ENCODE measurements at regions not wholly inside any gene's neighbourhood (a gene's known extent, or its start where the extent isn't known, plus 50 kb on each side); places are given as distances from the start of the nearest gene placed in this dataset.

DNA sequence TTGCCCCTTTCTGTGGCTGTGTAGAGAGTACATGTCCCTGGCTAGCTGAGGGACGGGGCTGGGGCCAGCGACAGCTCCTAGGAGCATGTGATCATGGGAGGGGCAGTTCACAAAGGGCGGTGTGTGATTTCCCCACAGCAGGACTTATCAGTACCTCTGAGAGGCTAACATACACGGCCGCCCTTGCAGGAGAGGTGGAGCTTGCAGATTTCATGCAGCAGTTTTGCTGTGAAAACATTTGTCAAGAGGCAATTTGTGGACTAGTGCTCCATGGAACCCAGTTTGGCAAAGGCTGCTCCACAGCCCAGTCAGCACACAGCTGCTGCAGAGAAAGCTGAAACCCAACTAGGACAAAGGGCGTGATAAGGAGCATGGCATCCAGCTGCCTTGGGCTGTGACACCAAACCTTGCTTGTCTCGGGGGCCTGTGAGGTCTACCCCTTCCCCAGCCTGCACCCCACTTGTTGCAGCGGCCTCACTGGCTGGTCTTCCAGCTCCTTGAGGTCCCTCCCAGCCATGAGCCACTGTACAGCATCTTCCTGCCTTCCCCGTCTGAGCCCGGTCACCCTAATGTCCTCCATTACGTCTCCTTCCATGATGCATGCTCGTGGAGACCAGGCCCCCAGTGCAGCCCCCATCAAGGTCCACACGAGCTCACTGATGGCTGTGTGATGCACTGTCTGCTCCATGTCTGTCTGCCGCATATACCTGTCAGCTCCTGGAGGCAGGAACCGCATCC lies 121.4 kb upstream of the HDAC4 start:
- no peak overlapping the region for H3K27ac ChIP-seq
- TF ChIP-seq ZFX (IDR thresholded peaks at IDR 0.05; ENCODE audit: borderline replicate concordance) = no peak
- TF ChIP-seq, protein P1, sequence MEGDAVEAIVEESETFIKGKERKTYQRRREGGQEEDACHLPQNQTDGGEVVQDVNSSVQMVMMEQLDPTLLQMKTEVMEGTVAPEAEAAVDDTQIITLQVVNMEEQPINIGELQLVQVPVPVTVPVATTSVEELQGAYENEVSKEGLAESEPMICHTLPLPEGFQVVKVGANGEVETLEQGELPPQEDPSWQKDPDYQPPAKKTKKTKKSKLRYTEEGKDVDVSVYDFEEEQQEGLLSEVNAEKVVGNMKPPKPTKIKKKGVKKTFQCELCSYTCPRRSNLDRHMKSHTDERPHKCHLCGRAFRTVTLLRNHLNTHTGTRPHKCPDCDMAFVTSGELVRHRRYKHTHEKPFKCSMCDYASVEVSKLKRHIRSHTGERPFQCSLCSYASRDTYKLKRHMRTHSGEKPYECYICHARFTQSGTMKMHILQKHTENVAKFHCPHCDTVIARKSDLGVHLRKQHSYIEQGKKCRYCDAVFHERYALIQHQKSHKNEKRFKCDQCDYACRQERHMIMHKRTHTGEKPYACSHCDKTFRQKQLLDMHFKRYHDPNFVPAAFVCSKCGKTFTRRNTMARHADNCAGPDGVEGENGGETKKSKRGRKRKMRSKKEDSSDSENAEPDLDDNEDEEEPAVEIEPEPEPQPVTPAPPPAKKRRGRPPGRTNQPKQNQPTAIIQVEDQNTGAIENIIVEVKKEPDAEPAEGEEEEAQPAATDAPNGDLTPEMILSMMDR (IDR thresholded peaks at IDR 0.05) = no peak

DNA sequence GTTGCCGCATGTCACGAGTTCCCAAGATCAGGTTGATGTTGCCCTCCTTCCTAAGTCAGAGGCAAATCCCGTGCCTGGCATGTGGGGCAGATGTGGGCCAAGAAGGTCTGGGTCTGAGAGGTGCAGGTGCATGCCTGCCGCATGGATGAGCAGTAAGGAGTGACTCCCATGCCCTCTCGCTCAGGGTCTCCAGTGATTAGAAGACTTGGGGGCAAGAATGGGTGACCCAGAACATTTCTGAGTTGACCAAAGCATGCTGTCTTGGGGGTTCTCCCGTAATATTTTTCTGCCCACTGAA lies 120.6 kb upstream of the HDAC4 start:
- TF ChIP-seq ZFX (IDR thresholded peaks at IDR 0.05; ENCODE audit: borderline replicate concordance) = no peak
- TF ChIP-seq, protein P1 (IDR thresholded peaks at IDR 0.05) = no peak
- H3K27ac ChIP-seq = no peak overlapping the region

DNA sequence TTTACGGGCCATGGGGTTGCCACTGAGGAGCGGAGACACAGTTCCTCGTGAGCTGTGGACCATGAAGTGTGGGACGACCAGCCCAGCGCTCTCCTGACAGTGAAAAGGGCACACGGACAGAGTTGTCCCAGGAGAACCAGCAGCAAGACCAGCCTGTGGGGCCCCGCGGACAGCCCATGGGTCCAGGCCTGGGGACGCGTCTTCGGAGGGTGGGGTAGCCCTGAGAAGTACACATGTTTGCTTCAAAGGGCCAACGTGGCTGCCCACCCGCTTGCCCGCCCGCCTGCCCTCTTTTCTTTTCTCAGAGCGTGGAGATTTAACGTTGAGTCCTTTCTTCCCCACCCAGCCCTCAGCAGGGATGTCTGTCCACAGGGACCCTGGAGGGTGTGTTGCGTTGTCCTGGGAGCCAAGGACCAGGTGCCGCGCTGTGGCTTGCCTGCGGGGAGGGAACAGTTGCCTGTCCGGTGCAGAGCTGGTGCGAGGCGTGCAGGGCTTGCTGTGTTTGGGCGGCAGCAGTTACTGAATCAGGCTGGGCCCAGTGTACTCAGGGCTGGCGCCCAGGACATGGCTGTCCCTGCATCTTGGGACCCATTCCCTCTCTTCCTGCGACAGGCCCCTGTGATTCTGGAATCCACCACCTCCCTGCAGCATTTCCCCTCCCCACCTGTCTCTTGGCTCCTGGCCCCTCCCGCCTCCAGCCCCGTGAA lies 120.1 kb upstream of the HDAC4 start:
- TF ChIP-seq, protein P1 (IDR thresholded peaks at IDR 0.05) = no peak
- TF ChIP-seq ZFX (IDR thresholded peaks at IDR 0.05; ENCODE audit: borderline replicate concordance) = no peak
- H3K27ac ChIP-seq = no peak overlapping the region

DNA sequence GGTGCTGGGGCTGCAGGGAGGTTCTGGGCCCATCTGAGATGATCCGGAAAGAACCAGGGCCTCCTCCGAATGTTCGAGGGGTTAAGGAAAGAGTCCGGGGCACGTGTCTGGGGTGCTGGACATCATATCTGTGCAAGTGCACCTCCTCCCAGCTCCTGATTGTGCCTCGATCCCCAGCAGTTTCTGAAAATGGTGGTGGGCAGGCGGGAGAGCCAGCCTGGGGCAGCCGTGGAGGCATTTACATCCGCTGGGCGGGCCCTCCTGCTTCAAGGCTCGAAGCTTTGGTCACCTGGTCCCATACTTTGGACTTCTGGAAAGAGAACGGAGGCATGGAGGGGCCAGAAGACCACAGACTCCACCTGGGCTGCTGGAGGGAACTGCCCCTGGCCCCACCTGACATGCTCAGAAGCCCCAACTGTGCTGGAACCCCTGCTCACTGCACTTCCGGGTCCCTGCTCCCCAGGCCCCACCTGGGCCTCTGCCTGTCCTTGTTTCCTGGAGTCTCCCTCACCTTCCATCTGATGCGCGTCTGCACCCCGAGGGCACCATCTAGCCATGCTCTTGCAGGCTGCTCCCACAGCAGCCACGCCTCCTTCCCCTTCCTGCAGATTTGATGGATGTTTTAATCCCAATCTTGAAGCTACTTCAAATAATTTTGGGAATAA lies 119.2 kb upstream of the HDAC4 start:
- TF ChIP-seq ZFX (IDR thresholded peaks at IDR 0.05; ENCODE audit: borderline replicate concordance) = no peak
- TF ChIP-seq, protein P1 (IDR thresholded peaks at IDR 0.05) = no peak
- no peak overlapping the region for H3K27ac ChIP-seq

DNA sequence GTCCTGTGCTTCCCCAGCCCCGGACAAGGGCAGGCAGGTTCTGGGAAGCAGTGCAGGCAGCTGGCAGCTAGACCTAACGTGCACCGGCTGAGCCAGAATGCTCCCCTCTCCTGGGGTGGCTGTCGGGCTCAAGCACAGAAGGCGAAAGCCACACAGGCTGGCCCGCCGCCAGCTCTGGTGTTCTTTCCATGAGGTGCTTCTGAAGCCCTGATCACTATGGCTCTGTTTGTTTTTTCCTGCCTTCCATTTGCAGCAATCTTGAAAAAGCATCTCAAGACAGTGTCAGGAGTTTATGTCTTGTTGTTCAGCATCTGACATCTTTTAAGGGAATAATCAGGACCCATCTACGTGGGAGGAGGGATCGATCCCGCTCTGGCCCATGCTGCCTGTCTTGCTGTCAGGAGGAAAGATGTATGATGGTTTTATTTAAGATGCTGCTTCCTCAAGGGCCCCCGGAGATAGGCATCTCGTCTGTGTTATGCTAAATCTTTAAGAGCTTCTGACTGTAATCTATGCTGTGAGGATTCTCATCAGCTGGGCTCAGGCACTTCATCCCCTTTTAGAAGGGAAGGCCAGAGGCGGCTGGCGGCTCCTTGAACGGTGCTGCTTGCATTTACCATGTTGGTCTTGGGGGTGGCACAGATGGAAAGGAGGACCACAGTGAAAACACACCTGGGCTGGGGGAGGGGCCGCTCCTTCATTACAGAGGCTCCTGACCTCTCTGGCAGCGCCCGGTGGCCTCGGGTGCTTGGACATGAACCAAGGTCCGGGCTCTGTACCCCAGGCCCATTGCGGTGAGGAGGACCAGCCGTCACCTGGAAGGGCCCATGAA lies 118.5 kb upstream of the HDAC4 start:
- H3K27ac ChIP-seq = no peak overlapping the region
- TF ChIP-seq ZFX (IDR thresholded peaks at IDR 0.05; ENCODE audit: borderline replicate concordance) = no peak
- TF ChIP-seq, protein P1 (IDR thresholded peaks at IDR 0.05) = no peak

DNA sequence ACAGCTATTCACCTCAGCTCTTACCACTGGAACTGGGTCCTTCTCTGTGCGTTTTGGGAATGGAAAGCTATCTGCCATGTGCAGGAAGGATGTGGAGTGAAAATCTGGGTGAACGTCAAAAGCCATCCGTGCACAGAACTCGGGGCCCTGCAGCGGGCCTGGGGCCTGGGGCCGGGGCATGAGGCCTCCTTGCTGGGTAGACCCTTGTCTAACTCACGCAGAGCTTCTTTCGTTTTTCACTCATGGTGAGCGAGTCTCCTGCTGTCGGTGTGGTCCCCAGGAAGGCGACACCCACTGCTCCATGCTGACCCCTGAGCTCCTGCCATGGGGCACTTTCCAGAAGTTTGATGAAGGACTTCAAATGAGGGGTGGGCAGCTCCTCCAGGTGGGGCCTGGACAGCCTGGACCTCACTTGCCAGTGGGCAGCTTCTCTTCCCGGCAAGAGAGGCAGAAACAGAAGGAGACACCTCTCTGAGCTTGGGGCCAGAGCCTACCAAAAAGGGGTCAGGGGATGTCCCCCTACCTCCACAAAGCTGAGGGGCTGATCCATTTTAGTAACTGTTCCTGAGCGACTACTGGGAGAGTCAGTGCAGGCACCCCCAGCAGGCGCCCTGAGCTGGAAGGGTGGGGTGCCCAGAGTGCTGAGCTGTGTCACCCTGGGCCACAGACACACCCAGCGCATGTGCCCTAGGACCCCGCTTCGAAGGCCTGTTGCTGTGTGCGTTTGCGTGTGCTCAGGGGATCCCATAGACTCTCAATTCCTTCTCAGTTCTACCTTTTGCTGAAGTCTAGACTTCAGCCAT lies 117.7 kb upstream of the HDAC4 start:
- TF ChIP-seq, protein P1 (IDR thresholded peaks at IDR 0.05) = no peak
- no peak for TF ChIP-seq ZFX (IDR thresholded peaks at IDR 0.05; ENCODE audit: borderline replicate concordance)
- H3K27ac ChIP-seq = no peak overlapping the region

Data from 22Rv1 (cell line).